ENCODE measurements at regions not wholly inside any gene's neighbourhood (a gene's known extent, or its start where the extent isn't known, plus 50 kb on each side); places are given as distances from the start of the nearest gene placed in this dataset.
"Not testable (repeated sequence)": the region's sequence is repeated elsewhere in the genome, so short reads cannot be mapped to it uniquely, and the experiment has no call there.

GRCh38 chr7:159303510-159303909, 158.8 kb upstream of the VIPR2 start:
- not testable (repeated sequence) for H3K4me3 Mint-ChIP-seq; DNase-seq; ATAC-seq; H3K9me3 Mint-ChIP-seq; H3K36me3 Mint-ChIP-seq (ENCODE audit: insufficient read depth); H3K4me1 Mint-ChIP-seq (ENCODE audit: low read depth)
- peaks cover 12% of the 10 kb centered on the region for H3K27me3 Mint-ChIP-seq (ENCODE audit: low read depth)

GRCh38 chr7:159296093-159296681, 151.5 kb upstream of the VIPR2 start:
- H3K4me3 Mint-ChIP-seq, result no peak overlapping the region
- H3K36me3 Mint-ChIP-seq (ENCODE audit: insufficient read depth), result no peaks in the 10 kb centered on the region
- H3K9me3 Mint-ChIP-seq, result no peaks in the 10 kb centered on the region

DNA sequence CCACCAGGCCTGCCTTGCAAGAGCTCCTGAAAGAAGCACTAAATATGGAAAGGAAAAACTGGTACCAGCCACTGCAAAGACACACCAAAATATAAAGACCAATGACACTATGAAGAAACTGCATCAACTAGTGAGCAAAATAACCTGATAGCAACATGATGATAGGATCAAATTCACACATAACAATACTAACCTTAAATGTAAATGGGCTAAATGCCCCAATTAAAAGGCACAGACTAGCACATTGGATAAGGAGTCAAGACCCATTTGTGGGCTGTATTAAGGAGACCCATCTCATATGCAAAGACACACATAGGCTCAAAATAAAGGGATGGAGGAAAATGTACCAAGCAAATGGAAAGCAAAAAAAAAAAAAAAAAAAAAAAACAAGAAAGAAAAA, 141.8 kb upstream of the VIPR2 start:
- Mint-ChIP-seq H3K9me3 (peaks cover 12% of the 10 kb centered on the region), H3K27me3 (ENCODE audit: low read depth) (peaks cover 17% of the 10 kb centered on the region)
- H3K4me1 Mint-ChIP-seq (ENCODE audit: low read depth); H3K4me3 Mint-ChIP-seq; H3K36me3 Mint-ChIP-seq (ENCODE audit: insufficient read depth); ATAC-seq; DNase-seq: not testable (repeated sequence)

More at GRCh38 chr7:159296093-159296681, 151.5 kb upstream of the VIPR2 start:
- ATAC-seq (no peak), DNase-seq (no peak)
- peaks cover 19% of the 10 kb centered on the region for H3K27me3 Mint-ChIP-seq (ENCODE audit: low read depth)
- H3K4me1 Mint-ChIP-seq (ENCODE audit: low read depth), result no peaks in the 10 kb centered on the region

DNA sequence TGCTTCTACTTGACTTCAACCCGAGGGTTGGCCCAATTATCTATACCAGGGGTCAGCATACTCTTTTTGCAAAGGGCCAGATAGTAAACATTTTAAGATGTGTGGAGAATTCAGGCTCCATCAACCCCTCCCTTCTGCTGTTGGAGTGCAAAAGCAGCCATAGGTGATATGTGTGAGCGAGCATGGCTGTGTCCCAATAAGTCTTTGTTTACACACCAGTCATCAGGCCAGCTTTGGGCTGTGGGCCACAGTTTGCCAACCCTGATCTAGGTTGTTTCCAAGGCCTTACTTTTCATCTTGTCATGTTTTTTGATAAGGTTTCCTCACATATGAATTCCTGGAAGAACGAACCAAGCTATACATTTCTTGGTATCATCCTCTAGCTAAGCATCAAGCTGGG, 136.9 kb upstream of the VIPR2 start:
- Mint-ChIP-seq H3K9me3 (peaks cover 11% of the 10 kb centered on the region), H3K4me3 (no peak overlapping the region), H3K4me1 (ENCODE audit: low read depth) (no peaks in the 10 kb centered on the region), H3K27me3 (ENCODE audit: low read depth) (peaks cover 30% of the 10 kb centered on the region), H3K36me3 (ENCODE audit: insufficient read depth) (no peaks in the 10 kb centered on the region)
- DNase-seq (no peak), ATAC-seq (no peak)

GRCh38 chr7:159280008-159280407, 135.3 kb upstream of the VIPR2 start:
- no peaks in the 10 kb centered on the region for H3K4me1 Mint-ChIP-seq (ENCODE audit: low read depth)
- H3K4me3 Mint-ChIP-seq, result no peak overlapping the region
- H3K9me3 Mint-ChIP-seq, result peaks cover 18% of the 10 kb centered on the region
- ATAC-seq (no peak), DNase-seq (no peak)
- H3K36me3 Mint-ChIP-seq (ENCODE audit: insufficient read depth), result no peaks in the 10 kb centered on the region
- peaks cover 25% of the 10 kb centered on the region for H3K27me3 Mint-ChIP-seq (ENCODE audit: low read depth)

DNA sequence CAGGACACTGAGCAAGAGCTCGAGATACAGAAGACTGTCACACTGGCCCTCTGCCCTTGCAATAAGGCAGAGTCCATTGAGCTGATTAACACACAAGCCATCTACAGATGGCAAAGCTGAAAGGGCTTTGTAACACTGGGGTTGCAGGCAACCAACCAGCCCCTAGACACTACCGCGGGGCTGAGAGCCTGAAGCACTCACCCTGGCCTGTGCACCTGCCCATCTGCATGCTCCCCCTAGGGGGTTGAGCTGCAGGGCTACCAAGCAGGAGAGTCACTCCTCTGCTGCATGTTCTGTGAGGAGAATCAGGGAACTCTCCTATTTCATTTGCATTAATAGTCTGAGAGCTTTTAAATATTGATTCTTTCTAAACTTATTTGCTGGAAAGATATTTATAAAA, 128.1 kb upstream of the VIPR2 start:
- no peak for ATAC-seq
- H3K4me1 Mint-ChIP-seq (ENCODE audit: low read depth), result no peaks in the 10 kb centered on the region
- no peaks in the 10 kb centered on the region for H3K36me3 Mint-ChIP-seq (ENCODE audit: insufficient read depth)
- peaks cover 46% of the 10 kb centered on the region for H3K9me3 Mint-ChIP-seq
- H3K4me3 Mint-ChIP-seq, result no peak overlapping the region
- no peak for DNase-seq
- H3K27me3 Mint-ChIP-seq (ENCODE audit: low read depth), result peaks cover 10% of the 10 kb centered on the region

GRCh38 chr7:159271781-159272180, 127.1 kb upstream of the VIPR2 start:
- ATAC-seq, result no peak
- Mint-ChIP-seq H3K4me3 (no peak overlapping the region), H3K9me3 (peaks cover 40% of the 10 kb centered on the region), H3K4me1 (ENCODE audit: low read depth) (no peaks in the 10 kb centered on the region), H3K27me3 (ENCODE audit: low read depth) (peaks cover 3% of the 10 kb centered on the region), H3K36me3 (ENCODE audit: insufficient read depth) (no peaks in the 10 kb centered on the region)
- DNase-seq, result no peak

DNA sequence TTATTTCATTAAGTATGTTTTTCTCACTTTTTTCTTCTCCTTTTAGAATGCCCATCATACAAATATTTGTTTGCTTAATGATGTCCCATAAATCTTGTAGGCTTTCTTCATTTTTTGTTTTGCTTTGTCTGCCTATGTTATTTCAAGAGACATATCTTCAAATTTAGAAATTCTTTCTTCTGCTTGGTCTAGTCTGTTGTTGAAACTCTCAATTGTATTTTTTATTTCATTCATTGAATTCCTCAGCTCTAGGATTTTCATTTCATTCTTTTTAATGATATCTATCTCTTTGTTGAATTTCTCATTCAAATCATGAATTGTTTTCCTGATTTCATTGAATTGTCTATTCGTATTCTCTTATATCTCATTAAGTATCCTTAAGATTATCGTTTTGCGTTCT, 125.1 kb upstream of the VIPR2 start:
- DNase-seq, result no peak
- Mint-ChIP-seq H3K27me3 (ENCODE audit: low read depth) (peaks cover 3% of the 10 kb centered on the region), H3K4me1 (ENCODE audit: low read depth) (no peaks in the 10 kb centered on the region), H3K36me3 (ENCODE audit: insufficient read depth) (no peaks in the 10 kb centered on the region), H3K9me3 (peaks cover 28% of the 10 kb centered on the region), H3K4me3 (no peak overlapping the region)
- no peak for ATAC-seq

DNA sequence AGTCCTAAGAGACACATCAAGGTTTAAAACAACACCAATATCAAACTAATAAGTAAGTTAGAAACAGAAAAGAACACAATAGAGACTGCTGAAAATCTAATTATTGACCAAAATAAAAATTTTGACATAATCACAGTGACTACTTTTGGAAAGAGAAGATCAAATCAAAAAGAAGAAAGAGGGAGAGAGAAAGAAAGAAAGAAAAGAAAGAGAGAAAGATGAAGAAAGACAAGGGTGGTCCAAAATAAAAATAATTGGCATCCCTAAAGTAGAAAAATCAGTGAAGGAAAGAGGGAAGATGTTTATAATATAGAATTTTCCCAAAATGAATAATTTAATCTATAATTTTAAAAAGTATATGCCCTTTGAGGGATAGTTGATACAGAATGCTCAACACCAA, 118.8 kb upstream of the VIPR2 start:
- Mint-ChIP-seq H3K9me3 (peaks cover 27% of the 10 kb centered on the region), H3K4me3 (no peak overlapping the region), H3K27me3 (ENCODE audit: low read depth) (peaks cover 7% of the 10 kb centered on the region), H3K4me1 (ENCODE audit: low read depth) (no peaks in the 10 kb centered on the region), H3K36me3 (ENCODE audit: insufficient read depth) (peaks cover 2% of the 10 kb centered on the region)
- no peak for DNase-seq
- no peak for ATAC-seq

GRCh38 chr7:159253657-159254056, 109.0 kb upstream of the VIPR2 start:
- H3K36me3 Mint-ChIP-seq (ENCODE audit: insufficient read depth), result no peaks in the 10 kb centered on the region
- DNase-seq (no peak), ATAC-seq (no peak)
- H3K4me3 Mint-ChIP-seq, result no peak overlapping the region
- peaks cover 3% of the 10 kb centered on the region for H3K4me1 Mint-ChIP-seq (ENCODE audit: low read depth)
- no peaks in the 10 kb centered on the region for H3K9me3 Mint-ChIP-seq
- H3K27me3 Mint-ChIP-seq (ENCODE audit: low read depth), result peaks cover 21% of the 10 kb centered on the region

GRCh38 chr7:159250471-159250870, 105.8 kb upstream of the VIPR2 start:
- ATAC-seq, result no peak
- Mint-ChIP-seq H3K9me3 (no peaks in the 10 kb centered on the region), H3K4me3 (no peak overlapping the region)

DNA sequence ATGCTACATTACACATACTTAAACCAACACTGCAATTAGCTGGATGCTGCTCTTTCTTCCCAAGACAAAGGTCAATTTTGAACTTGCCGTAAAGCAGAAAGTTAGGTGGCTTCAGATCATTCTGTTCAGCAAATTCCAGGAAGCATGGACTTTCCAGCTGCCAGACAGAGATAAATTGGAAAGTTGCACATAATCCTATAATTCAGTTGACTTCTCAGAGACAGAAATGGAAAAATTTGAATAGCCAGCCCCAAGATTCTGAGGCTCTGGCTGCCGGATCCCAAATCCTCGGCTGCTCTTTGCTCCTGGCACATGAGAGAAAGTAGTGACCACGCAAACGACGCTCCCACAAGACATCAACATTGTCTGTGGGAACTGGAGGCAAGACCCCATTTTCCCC, 105.0 kb upstream of the VIPR2 start:
- no peak overlapping the region for H3K4me3 Mint-ChIP-seq
- no peak for ATAC-seq
- DNase-seq, result no peak

More at GRCh38 chr7:159250471-159250870, 105.8 kb upstream of the VIPR2 start:
- no peak for DNase-seq
- Mint-ChIP-seq H3K4me1 (ENCODE audit: low read depth) (peaks cover 4% of the 10 kb centered on the region), H3K27me3 (ENCODE audit: low read depth) (peaks cover 20% of the 10 kb centered on the region), H3K36me3 (ENCODE audit: insufficient read depth) (no peaks in the 10 kb centered on the region)

GRCh38 chr7:159247910-159248309, 103.2 kb upstream of the VIPR2 start:
- no peak overlapping the region for H3K4me3 Mint-ChIP-seq
- ATAC-seq (no peak), DNase-seq (no peak)
- H3K36me3 Mint-ChIP-seq (ENCODE audit: insufficient read depth), result no peaks in the 10 kb centered on the region
- peaks cover 13% of the 10 kb centered on the region for H3K27me3 Mint-ChIP-seq (ENCODE audit: low read depth)
- H3K9me3 Mint-ChIP-seq, result no peaks in the 10 kb centered on the region
- H3K4me1 Mint-ChIP-seq (ENCODE audit: low read depth), result peaks cover 2% of the 10 kb centered on the region

More for the DNA sequence above, 105.0 kb upstream of the VIPR2 start:
- Mint-ChIP-seq H3K36me3 (ENCODE audit: insufficient read depth) (no peaks in the 10 kb centered on the region), H3K27me3 (ENCODE audit: low read depth) (peaks cover 20% of the 10 kb centered on the region), H3K4me1 (ENCODE audit: low read depth) (peaks cover 4% of the 10 kb centered on the region), H3K9me3 (no peaks in the 10 kb centered on the region)

- ATAC-seq, result no peak
- H3K4me3 Mint-ChIP-seq, result no peak overlapping the region
These were observed 102.2 kb upstream of the VIPR2 start for GRCh38 chr7:159246702-159247480.

DNA sequence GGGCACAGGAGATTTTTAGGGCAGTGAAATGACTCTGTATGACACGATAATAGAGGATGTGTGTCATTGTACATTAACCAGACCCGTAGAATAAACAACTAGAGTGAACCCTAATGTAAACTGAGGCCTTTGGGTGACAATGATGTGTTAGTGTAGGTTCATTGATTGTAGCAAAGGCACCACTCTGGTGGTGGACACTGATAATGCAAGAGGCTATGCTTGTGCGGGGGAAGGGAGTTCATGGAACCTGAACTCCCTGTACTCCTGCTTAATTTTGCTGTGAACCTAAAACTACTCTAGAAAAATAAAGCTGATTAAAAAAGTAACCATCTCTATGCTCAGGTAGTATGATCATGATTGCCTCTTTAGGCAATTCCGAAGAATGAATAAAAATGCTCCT, 96.3 kb upstream of the VIPR2 start:
- Mint-ChIP-seq H3K4me1 (ENCODE audit: low read depth) (no peaks in the 10 kb centered on the region), H3K9me3 (no peaks in the 10 kb centered on the region), H3K27me3 (ENCODE audit: low read depth) (peaks cover 24% of the 10 kb centered on the region), H3K36me3 (ENCODE audit: insufficient read depth) (no peaks in the 10 kb centered on the region), H3K4me3 (no peak overlapping the region)
- DNase-seq (no peak), ATAC-seq (no peak)

More at GRCh38 chr7:159246702-159247480, 102.2 kb upstream of the VIPR2 start:
- H3K27me3 Mint-ChIP-seq (ENCODE audit: low read depth), result peaks cover 10% of the 10 kb centered on the region
- DNase-seq, result no peak
- no peaks in the 10 kb centered on the region for H3K36me3 Mint-ChIP-seq (ENCODE audit: insufficient read depth)
- peaks cover 2% of the 10 kb centered on the region for H3K4me1 Mint-ChIP-seq (ENCODE audit: low read depth)
- H3K9me3 Mint-ChIP-seq, result no peaks in the 10 kb centered on the region

Measured in activated T-cell treated with anti-CD3 and anti-CD28 coated beads, Interleukin-2, amount 50 U/mL, for 4 hours (primary cell).